Prostate gland (tissue), 2 donors: ENCODE measurements at regions not wholly inside any gene's neighbourhood (a gene's known extent, or its start where the extent isn't known, plus 50 kb on each side); places are given as distances from the start of the nearest gene placed in this dataset.

Source experiments
- POLR2A ChIP-seq: fragments of 450-650 bp; IDR thresholded peaks from one replicate; pipeline ENCODE4 v1.6.1; 2016; ENCODE audit warnings: antibody characterized with exemption, mild to moderate bottlenecking
- POLR2AphosphoS5 ChIP-seq: sonication (generic); formaldehyde crosslinking; IDR thresholded peaks from one replicate; pipeline ENCODE4 v1.6.1; 2017; ENCODE audit warnings: antibody characterized with exemption
- TF ChIP-seq, protein P1 (sequence below), 4 experiments: fragments of 200-600 bp in 2 of 4; fragments of 450-650 bp in 2 of 4; sonication (generic) in 2 of 4; IDR thresholded peaks; 1 replicate in 3 of 4; 2 replicates in 1 of 4; pipeline ENCODE4 v1.5.1; 2016 to 2019; ENCODE audit warnings: antibody characterized with exemption in 4 of 4, mild to moderate bottlenecking in 2 of 4, moderate library complexity in 2 of 4

DNA sequence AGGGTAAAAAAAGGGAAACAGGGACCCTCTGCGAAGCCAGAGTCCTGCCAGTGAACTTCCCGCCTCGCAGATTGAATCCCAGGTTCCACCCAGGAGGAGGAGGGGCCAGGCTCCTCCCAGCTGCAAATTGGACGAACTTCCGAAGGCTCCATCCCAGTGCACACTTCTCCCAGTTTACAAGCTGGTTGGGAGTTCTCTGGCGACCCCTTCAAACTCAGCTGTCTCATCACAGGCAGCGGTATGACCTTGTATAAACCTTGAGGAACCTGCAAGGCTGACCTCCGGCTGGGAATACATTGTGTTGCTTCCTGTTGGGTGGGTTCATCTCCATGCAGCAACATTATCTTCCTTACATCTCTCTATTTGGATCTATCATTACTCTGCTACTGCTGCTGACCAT, 962.7 kb downstream of the GRIK2 start:
- TF ChIP-seq, protein P1, sequence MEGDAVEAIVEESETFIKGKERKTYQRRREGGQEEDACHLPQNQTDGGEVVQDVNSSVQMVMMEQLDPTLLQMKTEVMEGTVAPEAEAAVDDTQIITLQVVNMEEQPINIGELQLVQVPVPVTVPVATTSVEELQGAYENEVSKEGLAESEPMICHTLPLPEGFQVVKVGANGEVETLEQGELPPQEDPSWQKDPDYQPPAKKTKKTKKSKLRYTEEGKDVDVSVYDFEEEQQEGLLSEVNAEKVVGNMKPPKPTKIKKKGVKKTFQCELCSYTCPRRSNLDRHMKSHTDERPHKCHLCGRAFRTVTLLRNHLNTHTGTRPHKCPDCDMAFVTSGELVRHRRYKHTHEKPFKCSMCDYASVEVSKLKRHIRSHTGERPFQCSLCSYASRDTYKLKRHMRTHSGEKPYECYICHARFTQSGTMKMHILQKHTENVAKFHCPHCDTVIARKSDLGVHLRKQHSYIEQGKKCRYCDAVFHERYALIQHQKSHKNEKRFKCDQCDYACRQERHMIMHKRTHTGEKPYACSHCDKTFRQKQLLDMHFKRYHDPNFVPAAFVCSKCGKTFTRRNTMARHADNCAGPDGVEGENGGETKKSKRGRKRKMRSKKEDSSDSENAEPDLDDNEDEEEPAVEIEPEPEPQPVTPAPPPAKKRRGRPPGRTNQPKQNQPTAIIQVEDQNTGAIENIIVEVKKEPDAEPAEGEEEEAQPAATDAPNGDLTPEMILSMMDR (IDR thresholded peaks at IDR 0.05), result no peak
- no peak for TF ChIP-seq POLR2AphosphoS5
- no peak for TF ChIP-seq POLR2A
